ENCODE measurements at regions not wholly inside any gene's neighbourhood (a gene's known extent, or its start where the extent isn't known, plus 50 kb on each side); places are given as distances from the start of the nearest gene placed in this dataset.

- DNase-seq = no peak
Observed at GRCh38 chr9:135196474-135196873, 109.0 kb downstream of the OLFM1 start.

GRCh38 chr9:135198144-135198543 is 110.7 kb downstream of the OLFM1 start:
- no peak for DNase-seq

- no peak for DNase-seq
Observed at GRCh38 chr9:135198586-135199285, 111.3 kb downstream of the OLFM1 start.

- no peak for DNase-seq
Observed at GRCh38 chr9:135199489-135199888, 112.0 kb downstream of the OLFM1 start.

- no peak for DNase-seq
Observed at GRCh38 chr9:135201711-135202110, 114.2 kb downstream of the OLFM1 start.

- DNase-seq = no peak
Observed at GRCh38 chr9:135204177-135204576, 116.7 kb downstream of the OLFM1 start.

- no peak for DNase-seq
Observed at GRCh38 chr9:135209136-135209535, 121.7 kb downstream of the OLFM1 start.

- no peak for DNase-seq
Observed at GRCh38 chr9:135209852-135210251, 122.4 kb downstream of the OLFM1 start.

GRCh38 chr9:135210676-135211523 is 123.4 kb downstream of the OLFM1 start:
- DNase-seq = no peak

GRCh38 chr9:135211524-135211890 is 124.0 kb downstream of the OLFM1 start:
- DNase-seq = no peak

GRCh38 chr9:135212961-135213360 is 125.5 kb downstream of the OLFM1 start:
- DNase-seq = no peak

GRCh38 chr9:135213566-135213965 is 126.1 kb downstream of the OLFM1 start:
- DNase-seq = no peak

GRCh38 chr9:135214054-135214640 is 126.7 kb downstream of the OLFM1 start:
- DNase-seq = no peak

- no peak for DNase-seq
Observed at GRCh38 chr9:135214706-135215105, 127.2 kb downstream of the OLFM1 start.

GRCh38 chr9:135215571-135216161 is 128.2 kb downstream of the OLFM1 start:
- no peak for DNase-seq

GRCh38 chr9:135216236-135216635 is 128.8 kb downstream of the OLFM1 start:
- DNase-seq = no peak

- no peak for DNase-seq
Observed at GRCh38 chr9:135216791-135217441, 129.4 kb downstream of the OLFM1 start.

- DNase-seq = no peak
Observed at GRCh38 chr9:135217836-135218235, 130.4 kb downstream of the OLFM1 start.

GRCh38 chr9:135218331-135219225 is 131.1 kb downstream of the OLFM1 start:
- no peak for DNase-seq

- no peak for DNase-seq
Observed at GRCh38 chr9:135219676-135220600, 132.5 kb downstream of the OLFM1 start.

Data from stimulated activated CD4-positive, alpha-beta T cell treated with anti-CD3 and anti-CD28 coated beads, Interleukin-2, amount 100 ng/mL, for 24 hours (primary cell).